ENCODE measurements at regions not wholly inside any gene's neighbourhood (a gene's known extent, or its start where the extent isn't known, plus 50 kb on each side); places are given as distances from the start of the nearest gene placed in this dataset.

DNA sequence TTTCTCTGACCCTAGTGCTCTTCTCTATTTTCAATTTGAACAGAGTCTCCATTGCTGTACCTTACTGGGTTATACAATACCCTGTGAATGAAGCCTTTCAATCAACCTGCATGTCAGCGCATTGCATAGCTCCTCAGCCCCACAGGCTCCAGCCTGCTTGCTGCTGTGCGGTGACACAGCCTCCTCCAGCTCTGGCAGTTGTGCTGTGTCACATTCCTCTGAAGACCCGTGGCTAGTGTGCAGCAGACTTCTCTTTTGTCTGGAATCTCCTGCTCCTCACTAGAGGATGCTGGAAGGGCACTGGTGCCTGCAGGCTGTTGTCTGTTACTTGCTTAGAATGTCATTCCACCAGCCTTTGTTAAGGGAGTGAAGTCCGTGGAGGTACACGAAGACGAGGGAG lies 390.1 kb upstream of the B3GAT1 start:
- WGBS, 2 donors, result 17 to 32% methylated on average over 6 of the region's 6 CpGs
- no peak for ATAC-seq
- Histone ChIP-seq H3K4me3 (no peak overlapping the region), H3K4me1 (no peaks in the 10 kb centered on the region), H3K27ac (no peak overlapping the region), H3K27me3 (peaks cover 0 to 90% (median 53%) of the 10 kb centered on the region in 7 donors), H3K36me3 (no peaks in the 10 kb centered on the region), H3K9me3 (no peaks in the 10 kb centered on the region)
- no peak for TF ChIP-seq CTCF (IDR thresholded peaks at IDR 0.05)
- intact Hi-C loops (cut with DNase I), result loop anchor here in 1 of 10 donors (10.0 kb wide), 1 partner anchor 57 kb away; no protein-coding TSS in a partner anchor
- DNase-seq, result no peak

DNA sequence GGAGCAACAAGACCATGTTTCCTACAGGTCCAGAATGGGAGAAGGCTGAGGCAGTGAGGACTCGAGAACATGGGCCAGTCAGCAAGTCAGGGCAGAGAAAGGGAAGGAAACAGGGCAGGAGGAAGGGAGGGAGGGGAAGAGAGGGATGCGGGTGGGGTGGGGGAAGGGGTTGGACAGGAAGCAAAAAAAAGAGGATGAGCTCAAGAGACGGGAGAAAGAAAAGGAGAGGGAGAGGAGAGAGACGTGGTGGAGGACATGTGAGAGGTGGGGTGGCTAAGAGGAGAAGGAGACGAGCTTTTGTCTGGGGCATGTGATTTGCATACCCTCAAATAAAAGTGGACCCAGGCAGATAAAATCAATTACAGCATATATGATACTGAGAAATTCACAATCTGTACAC lies 389.5 kb upstream of the B3GAT1 start:
- intact Hi-C loops (cut with DNase I), result loop anchor here in 1 of 10 donors (10.0 kb wide), 1 partner anchor 57 kb away; no protein-coding TSS in a partner anchor
- Histone ChIP-seq H3K27me3 (peaks cover 0 to 85% (median 52%) of the 10 kb centered on the region in 7 donors), H3K4me3 (no peak overlapping the region), H3K27ac (no peak overlapping the region), H3K9me3 (no peaks in the 10 kb centered on the region), H3K36me3 (no peaks in the 10 kb centered on the region), H3K4me1 (no peaks in the 10 kb centered on the region)
- ATAC-seq (peak in 1 of 8 donors; percentile 27), DNase-seq (no peak)
- 13 to 27% methylated on average over 5 of the region's 5 CpGs for WGBS, 2 donors
- no peak for TF ChIP-seq CTCF (IDR thresholded peaks at IDR 0.05)

DNA sequence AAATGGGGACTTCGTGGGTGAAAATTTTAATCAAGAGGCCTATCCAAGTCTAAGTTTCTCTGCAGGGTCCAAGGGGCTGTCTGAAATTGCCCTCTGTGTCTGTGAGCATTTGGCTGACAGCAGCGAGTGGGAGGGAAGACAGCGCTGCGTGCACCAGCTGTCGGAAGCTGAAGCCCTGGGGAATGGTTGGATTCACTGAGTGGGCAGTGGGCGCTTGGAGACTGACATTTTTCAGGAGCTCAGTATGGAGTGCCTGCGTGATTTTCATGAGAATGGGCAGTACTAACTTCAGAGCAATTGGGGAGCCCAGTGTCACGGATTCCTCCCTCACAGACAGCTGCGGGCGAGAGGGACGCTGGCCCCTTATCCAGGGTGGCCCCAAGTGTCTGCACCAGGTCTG lies 388.8 kb upstream of the B3GAT1 start:
- H3K4me1 ChIP-seq, result no peaks in the 10 kb centered on the region
- no peaks in the 10 kb centered on the region for H3K36me3 ChIP-seq
- DNase-seq (no peak), ATAC-seq (no peak)
- intact Hi-C loops (cut with DNase I), result loop anchor here in 1 of 10 donors (10.0 kb wide), 1 partner anchor 56 kb away; no protein-coding TSS in a partner anchor
- no peak for TF ChIP-seq CTCF (IDR thresholded peaks at IDR 0.05)
- peaks cover 0 to 85% (median 51%) of the 10 kb centered on the region in 7 donors for H3K27me3 ChIP-seq
- H3K27ac ChIP-seq, result no peak overlapping the region
- 54 to 56% methylated on average over 11 of the region's 11 CpGs for WGBS, 2 donors
- H3K9me3 ChIP-seq, result no peaks in the 10 kb centered on the region
- H3K4me3 ChIP-seq, result no peak overlapping the region

DNA sequence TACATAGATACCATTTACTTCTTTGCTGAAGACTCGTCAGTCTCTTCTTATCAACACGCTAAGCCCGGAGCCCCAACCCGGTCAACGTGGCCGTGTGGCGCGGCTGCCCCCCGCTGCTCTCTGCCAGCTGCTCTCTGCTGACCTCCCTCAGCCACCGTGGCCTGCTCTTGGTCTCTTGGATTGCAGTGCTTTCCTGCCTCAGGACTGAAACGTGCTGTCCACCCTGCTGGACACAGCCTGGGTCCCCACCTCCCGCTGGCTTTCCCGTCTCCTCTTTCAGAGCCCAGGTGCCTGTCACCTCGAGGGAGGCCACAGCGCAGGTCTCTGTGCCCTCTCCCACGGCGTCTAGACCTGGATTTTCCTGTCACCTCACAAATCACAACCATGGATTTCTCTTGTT lies 388.1 kb upstream of the B3GAT1 start:
- ATAC-seq (no peak), DNase-seq (no peak)
- intact Hi-C loops (cut with DNase I), result loop anchor here in 1 of 10 donors (10.0 kb wide), 1 partner anchor 55 kb away; no protein-coding TSS in a partner anchor
- Histone ChIP-seq H3K4me3 (no peak overlapping the region), H3K27ac (no peak overlapping the region), H3K9me3 (no peaks in the 10 kb centered on the region), H3K36me3 (no peaks in the 10 kb centered on the region), H3K27me3 (peaks cover 0 to 85% (median 48%) of the 10 kb centered on the region in 7 donors), H3K4me1 (no peaks in the 10 kb centered on the region)
- 78 to 81% methylated on average over 17 of the region's 17 CpGs for WGBS, 2 donors
- no peak for TF ChIP-seq CTCF (IDR thresholded peaks at IDR 0.05)

Data from heart right ventricle (tissue), 16 donors.